ENCODE measurements at regions not wholly inside any gene's neighbourhood (a gene's known extent, or its start where the extent isn't known, plus 50 kb on each side); places are given as distances from the start of the nearest gene placed in this dataset.

DNA sequence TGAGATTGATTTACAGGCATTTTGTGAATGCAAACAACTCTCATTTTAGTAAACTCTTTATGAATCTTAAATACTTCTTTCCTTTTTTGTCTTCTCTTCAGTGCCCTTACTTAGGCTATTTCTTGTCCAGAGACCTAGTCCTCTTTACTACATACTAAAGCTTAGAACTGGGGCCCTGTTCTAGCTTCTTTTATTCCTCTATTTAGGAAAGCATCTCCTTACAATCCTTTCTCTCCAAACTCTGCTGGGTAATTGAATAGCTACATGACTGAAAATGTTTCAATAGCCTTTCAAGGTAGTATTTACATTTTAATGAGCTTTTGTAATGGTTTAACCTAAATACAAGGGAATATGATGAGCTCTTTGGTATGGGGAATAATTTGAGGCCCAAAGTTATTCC lies 1701.5 kb upstream of the TENM3 start:
- TF ChIP-seq ZNF274 (IDR thresholded peaks at IDR 0.05; ENCODE audit: low read depth, low read length) (no peak), EZH2phosphoT487 (IDR thresholded peaks at IDR 0.05; ENCODE audit: borderline replicate concordance) (no peak), POLR2A (IDR thresholded peaks at IDR 0.05; ENCODE audit: borderline replicate concordance, extremely low read depth, insufficient read depth, insufficient read length) (no peak), MAX (IDR thresholded peaks at IDR 0.05) (no peak), CTCF (IDR thresholded peaks at IDR 0.05 in 2 of 3, conservative IDR thresholded peaks at IDR 0.05 in 1 of 3; ENCODE audit: borderline replicate concordance in 1 of 3, insufficient read depth in 1 of 3, low read depth in 2 of 3, low read length in 2 of 3) (no peak), SIN3A (IDR thresholded peaks at IDR 0.05; ENCODE audit: low read depth) (no peak)

All from HCT116 (cell line).